H7 (cell line): ENCODE measurements at regions not wholly inside any gene's neighbourhood (a gene's known extent, or its start where the extent isn't known, plus 50 kb on each side); places are given as distances from the start of the nearest gene placed in this dataset.
A peak's percentile ranks its signal among the peaks of the same experiment; 100 is the strongest.

ENCODE experiments used
- DNase-seq: peaks from one replicate; pipeline ENCODE4 v3.0.0; 2012
- H3K27me3 ChIP-seq: 2 replicates; pipeline ENCODE4 v1.6.0; 2011; ENCODE audit warnings: mild to moderate bottlenecking, low read length; ENCODE audit not compliant: control insufficient read depth, insufficient read depth
- H3K36me3 ChIP-seq: replicated peaks from 2 replicates; pipeline ENCODE4 v1.5.1; 2011; ENCODE audit warnings: low read length; ENCODE audit not compliant: control insufficient read depth, insufficient read depth
- H3K4me3 ChIP-seq: 2 replicates; pipeline ENCODE4 v1.5.1; 2011; ENCODE audit warnings: low read depth, mild to moderate bottlenecking, control low read depth, low read length, moderate library complexity; ENCODE audit not compliant: insufficient read depth

DNA sequence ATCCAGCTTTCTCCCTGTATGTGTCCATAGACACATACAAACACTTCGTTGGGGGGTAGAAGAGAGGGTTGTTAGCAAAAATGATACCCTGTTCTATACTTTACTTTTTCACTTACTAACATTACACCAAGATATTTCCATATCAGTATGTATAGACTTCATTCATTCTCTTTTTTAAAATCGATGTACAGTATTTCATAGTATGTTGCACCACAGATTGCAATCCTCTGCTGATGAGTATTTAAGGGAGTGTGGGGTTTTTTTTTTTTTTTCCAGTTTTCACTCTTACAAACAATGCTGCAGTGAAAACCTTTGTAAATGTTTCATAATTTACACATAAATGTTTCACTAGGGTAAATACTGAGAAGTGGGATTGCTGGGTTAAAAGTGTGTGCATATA is 402.3 kb downstream of the LRATD1 start:
- Histone ChIP-seq H3K4me3 (no peak overlapping the region), H3K36me3 (no peaks in the 10 kb centered on the region), H3K27me3 (no peaks in the 10 kb centered on the region)
- no peak for DNase-seq

DNA sequence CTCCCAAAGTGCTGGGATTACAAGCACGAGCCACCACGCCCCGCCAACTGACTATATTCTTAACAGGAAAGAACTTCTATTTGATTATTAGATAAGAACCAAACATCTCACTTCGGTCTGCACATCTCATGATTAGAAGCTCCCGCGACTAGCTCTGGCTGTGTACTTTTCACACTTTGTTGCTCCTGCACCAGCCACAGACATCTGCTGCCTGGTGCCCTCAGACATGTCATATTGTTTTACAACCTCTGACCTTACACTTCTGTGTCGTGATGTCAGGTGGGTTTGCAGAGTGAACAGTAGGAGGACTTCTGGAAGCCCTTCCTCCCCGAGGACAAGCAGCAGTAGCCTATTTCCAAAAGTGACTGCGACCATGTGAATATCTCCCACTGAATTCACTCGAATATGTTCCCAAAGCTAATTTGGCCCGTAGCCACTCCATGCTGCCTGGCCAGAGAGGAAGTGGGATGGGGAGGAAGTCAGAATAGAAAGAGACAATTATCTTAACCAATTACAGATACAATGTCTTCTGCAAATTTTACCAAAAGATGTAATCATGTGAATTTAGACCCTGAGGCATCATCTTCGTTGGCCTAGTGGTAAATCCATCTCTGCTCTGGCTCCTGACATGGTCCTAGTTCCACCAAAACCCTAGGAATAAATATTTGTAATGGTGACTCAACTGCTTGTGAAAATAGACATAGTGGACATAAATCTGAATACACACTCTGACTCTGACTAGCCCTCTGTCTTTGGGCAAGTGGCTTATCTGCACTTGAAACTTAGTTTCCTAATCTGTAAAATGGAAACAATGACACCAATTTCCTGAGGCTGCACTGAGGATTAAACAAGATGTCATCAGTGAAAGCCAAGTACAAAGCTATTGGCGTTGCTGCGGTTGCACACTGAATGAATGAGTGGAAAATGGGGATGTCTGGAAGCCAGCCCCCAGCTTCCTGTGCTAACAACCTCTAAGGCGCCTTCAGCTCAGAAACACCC is 406.1 kb downstream of the LRATD1 start:
- no peak for DNase-seq
- H3K36me3 ChIP-seq = no peaks in the 10 kb centered on the region
- H3K4me3 ChIP-seq = no peak overlapping the region
- H3K27me3 ChIP-seq = no peaks in the 10 kb centered on the region

DNA sequence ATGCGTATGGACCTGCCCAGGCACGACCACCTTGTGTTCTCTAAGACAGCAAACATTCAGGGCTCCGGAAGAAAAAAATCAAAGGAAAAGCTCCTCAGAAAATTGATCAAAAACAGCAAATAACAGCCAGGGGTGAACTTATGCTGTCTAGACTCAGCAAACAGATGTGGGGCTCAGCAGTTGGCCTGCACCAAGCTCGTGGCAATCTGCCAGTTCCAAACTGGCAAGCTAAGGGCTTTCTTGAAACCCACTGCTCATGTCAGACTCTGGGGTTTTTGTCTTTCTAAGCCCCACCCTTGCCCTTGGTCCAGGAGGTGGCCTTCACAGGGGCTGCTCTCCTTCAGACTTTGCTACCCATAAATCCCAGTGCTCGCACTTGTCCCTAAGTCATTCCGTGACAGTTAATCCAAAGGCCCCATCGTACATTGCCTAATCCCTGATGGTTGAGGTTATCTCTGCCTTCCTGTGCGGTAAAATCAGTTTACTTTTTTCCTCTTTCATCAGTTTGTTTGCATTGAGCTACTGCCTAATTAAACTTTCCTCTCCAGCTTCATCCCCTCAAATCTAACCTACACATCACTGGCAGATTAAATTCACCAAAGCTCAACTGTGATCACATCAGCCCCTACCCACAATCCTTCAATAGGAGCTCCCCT is 408.0 kb downstream of the LRATD1 start:
- Histone ChIP-seq H3K36me3 (no peaks in the 10 kb centered on the region), H3K4me3 (no peak overlapping the region), H3K27me3 (no peaks in the 10 kb centered on the region)
- no peak for DNase-seq

DNA sequence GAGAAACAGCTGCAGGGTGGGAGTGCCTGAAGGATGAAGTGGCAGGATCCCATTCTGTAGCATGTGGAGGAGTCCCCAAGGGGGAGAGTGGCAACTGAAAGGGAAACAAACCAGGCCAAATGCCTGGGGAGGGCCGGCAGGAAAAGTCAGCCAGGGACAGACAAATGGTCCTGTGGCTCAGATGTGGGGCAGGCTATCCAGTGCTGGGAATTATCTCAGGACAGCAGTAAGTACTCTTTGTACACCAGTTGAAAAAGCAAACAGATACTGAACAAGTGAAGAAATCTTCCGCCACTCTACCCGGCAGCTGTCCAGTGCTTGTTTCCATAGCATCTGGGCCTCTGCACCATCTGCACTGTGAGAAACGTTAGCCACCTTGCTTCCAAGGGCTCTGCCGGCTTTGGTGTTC is 408.9 kb downstream of the LRATD1 start:
- no peak for DNase-seq

DNA sequence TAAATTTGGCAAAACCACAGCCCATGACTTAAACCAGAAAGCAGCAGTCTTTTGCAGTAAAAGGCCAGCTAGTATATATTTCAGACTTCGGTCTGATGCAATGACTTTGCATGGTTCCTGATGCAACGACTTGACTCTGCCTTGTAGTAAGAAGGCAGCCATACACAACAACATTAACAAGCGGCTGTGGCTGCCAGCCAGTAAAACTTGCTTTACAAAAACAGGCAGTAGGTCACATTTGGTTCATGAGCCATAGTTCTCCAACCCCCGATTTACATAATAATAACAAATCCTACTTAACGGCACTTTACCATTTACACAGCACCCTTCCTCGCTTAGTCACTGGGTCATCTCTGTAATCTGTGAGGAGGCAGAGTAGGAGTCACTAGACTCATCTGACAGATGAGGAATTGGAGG is 410.3 kb downstream of the LRATD1 start:
- Histone ChIP-seq H3K4me3 (no peak overlapping the region), H3K36me3 (no peaks in the 10 kb centered on the region), H3K27me3 (no peaks in the 10 kb centered on the region)
- no peak for DNase-seq

More for the DNA sequence above, 408.9 kb downstream of the LRATD1 start:
- Histone ChIP-seq H3K4me3 (no peak overlapping the region), H3K36me3 (no peaks in the 10 kb centered on the region), H3K27me3 (no peaks in the 10 kb centered on the region)

DNA sequence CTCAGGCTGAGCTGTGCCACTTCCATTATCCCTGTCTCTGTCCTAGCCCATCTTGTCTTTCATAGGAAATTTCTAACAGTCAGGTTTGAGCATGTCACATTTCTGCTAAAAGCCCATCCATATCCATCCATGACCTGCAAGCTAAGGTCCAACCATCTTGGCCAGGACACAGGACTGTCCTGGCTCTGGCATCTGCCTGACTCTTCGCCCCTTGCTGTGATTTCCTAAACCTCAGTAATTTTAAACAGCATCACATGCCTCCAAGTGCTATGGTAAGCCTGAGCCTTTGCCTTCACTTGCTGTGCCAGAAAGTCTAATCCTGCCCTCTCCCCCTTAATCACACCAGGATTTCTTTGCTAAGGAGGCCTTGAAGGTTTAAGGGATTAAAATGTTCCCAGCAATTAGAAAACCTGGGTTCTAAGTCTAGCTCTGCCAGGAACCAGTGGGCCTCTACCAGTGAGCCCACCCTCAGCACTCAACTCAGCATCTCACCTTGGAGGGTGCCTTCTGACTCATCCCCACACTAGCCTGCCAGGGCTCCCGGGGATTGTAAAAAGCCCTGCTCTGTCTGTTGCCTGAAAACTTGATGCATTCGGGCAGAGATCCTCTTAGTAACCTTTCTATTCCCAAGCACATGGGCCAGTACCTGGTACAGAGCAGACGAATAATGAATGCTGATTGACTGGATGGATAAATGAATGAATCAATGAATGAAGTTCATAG is 411.0 kb downstream of the LRATD1 start:
- Histone ChIP-seq H3K4me3 (no peak overlapping the region), H3K27me3 (no peaks in the 10 kb centered on the region), H3K36me3 (no peaks in the 10 kb centered on the region)
- DNase-seq = peak; percentile 34

DNA sequence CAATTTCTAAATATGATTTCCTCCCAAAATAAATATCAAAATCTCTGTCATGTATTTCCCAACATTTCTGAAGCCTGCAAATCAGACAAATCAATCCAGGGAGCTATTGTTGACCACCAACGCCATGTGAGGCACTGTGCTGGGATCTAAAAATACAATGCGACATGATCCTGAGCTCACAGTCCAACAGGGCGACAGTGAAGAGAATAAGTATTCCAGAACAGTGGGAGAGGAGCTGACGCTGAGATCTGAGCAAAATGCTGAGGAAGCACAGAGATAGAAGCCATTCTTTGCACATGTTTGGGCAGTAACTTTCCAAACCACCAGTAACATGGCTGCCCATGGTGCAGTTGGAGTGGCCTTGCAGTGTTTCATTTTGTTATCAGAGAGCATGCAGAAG is 412.5 kb downstream of the LRATD1 start:
- H3K4me3 ChIP-seq = no peak overlapping the region
- no peaks in the 10 kb centered on the region for H3K36me3 ChIP-seq
- DNase-seq = no peak
- H3K27me3 ChIP-seq = no peaks in the 10 kb centered on the region

DNA sequence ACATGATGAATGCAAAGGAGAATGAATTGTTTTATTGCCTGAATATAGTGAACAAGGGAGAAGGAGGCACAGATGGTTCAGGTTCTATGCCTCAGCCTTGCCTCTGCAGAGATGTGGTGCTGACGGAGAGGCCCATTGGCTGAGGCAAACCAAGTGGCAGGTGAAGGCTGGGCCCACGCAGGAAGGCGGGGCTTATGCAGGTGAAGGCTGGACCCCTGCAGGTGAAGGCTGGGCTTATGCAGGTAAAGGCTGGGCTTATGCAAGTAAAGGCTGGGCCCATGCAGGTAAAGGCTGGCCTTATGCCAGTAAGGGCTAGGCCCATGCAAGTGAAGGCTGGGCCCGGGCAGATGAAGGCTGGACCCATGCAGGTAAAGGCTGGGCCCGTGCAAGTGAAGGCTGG is 414.7 kb downstream of the LRATD1 start:
- no peaks in the 10 kb centered on the region for H3K36me3 ChIP-seq
- H3K27me3 ChIP-seq = no peaks in the 10 kb centered on the region
- no peak overlapping the region for H3K4me3 ChIP-seq
- DNase-seq = no peak

DNA sequence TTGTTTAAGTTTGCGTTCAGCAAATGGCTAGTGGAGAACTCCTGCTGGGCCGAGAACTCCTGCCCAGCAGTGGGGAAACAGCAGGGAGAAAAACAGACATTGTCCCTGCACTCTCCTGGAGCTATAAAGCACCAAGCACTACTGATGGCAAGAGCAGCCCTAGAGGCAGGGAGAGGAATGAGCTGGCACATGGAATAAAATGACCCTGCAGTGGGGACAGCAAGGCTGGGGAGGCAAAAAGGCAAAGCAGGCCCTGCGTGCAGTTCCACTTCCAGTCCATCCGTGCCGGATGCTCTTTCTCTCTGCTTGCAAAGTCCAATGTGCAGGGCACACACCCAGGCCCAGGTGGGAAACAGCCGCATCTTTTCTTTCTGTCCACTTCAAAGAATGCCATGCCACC is 415.5 kb downstream of the LRATD1 start:
- no peaks in the 10 kb centered on the region for H3K27me3 ChIP-seq
- peak; percentile 31 for DNase-seq
- H3K4me3 ChIP-seq = no peak overlapping the region
- H3K36me3 ChIP-seq = no peaks in the 10 kb centered on the region

DNA sequence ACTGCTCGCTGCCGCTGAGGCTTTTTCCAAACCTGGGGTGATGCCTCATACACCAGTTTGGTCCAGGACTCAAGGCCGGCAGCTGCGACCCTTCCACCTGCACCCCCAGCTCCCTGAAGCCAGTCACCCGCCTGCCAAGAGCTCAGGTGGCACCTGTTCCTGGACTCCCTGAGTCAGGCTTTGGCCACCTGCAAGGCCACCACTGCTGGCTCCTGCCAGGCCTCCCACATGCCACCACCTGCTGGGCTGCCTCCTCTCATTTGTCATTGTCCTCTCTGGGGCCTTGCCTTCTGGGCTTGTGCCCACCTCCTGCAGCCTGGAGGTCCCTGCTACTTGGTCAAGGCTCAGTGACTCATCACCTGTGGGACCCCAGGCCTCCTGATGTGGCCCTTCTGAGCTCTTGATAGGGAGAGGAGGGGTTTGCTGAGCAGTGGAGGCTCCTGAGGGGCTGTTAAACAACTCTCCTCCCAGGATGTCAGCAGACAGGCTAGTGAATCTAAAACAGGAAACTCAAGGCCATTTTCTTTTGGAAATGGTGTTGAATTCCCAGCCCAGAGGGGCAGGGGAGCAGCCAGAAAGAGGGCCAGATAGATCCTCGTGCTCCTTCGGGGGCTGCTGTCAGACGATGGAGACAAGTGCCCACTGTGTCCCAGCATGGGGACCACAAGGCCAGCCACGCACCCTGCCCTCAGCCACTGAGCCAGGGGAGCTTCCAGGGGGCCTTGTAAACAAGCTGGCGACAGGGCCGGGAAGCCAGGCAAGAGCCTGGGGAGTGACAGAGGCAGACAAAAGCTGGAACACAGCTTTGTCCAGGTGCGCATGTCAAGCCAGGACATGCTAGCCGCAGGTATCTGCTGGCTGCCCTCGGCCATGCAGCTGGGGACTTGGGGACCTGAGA is 416.8 kb downstream of the LRATD1 start:
- Histone ChIP-seq H3K27me3 (no peaks in the 10 kb centered on the region), H3K4me3 (no peak overlapping the region), H3K36me3 (no peaks in the 10 kb centered on the region)
- no peak for DNase-seq

DNA sequence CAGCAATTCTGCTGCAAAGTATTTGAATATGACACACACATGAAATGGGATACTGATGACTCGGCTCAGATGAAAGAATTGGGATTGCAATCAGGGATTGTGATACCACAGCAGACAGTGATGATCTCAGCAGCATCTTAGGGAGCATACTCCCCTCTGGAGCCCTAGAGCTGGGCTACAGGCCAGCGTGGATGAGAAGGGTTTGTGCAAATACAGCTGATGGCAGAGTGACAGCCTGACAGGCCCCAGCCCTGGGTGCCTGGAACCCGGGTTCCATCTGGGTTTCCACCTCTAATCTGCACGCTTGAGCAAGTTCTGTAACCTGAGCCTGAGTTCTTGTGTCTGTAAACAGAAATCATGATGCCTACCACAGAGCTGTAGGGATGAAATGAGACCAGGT is 418.0 kb downstream of the LRATD1 start:
- Histone ChIP-seq H3K27me3 (no peaks in the 10 kb centered on the region), H3K36me3 (no peaks in the 10 kb centered on the region), H3K4me3 (no peak overlapping the region)
- DNase-seq = no peak

DNA sequence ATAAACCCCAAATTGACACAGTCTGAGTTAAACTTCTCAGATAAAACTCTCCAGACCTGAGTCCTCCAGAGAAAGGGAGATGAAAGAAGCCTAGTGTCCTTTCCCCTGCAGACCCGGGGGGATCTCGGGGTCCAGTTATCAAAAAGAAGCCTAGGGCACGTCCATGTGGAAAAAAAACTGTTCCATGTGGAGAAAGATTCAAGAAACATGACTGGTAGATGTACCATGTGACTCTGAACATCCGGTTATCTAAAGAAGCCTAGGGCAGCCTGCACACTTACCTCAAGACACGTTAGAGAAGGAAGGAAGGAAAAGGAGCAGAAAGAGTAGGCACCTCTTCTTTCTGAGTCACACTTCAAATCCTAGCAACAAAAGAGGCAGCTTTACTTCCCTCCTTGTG is 421.0 kb downstream of the LRATD1 start:
- Histone ChIP-seq H3K36me3 (no peaks in the 10 kb centered on the region), H3K4me3 (no peak overlapping the region)
- DNase-seq = no peak

DNA sequence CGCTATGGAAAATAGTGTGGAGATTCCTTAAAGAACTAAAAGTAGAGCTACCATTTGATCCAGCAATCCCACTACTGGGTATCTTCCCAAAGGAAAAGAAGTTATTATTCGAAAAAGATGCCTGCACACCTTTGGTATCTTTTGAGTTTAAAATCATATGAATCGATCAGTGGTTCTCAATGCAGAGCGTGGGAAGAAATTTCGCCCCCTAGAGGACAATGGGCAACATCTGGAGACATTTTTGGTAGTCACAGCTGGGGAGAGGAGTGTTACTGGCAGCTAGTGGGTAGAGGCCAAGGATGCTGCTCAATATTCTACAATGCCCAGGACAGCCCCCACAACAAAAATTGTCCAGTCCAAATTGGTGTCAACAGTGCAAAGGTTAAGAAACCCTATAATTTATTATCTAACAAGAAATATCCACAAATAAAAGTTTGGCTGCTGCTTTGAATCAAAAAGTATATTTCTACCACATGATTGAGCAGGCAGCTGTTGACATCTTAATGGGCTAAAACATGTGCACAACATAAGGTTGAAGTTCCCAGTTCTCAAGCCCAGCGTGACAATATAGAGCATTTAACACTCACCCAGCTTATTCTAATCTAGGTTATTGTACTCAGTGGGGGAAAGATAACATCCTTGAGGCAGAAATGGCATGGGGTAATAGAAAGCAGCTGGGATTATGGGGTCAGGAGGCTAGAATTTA is 425.7 kb downstream of the LRATD1 start:
- H3K4me3 ChIP-seq = no peak overlapping the region
- peak; percentile 51 for DNase-seq
- H3K36me3 ChIP-seq = no peaks in the 10 kb centered on the region
- no peaks in the 10 kb centered on the region for H3K27me3 ChIP-seq

More for the DNA sequence above, 421.0 kb downstream of the LRATD1 start:
- H3K27me3 ChIP-seq = no peaks in the 10 kb centered on the region
